SK-N-SH (cell line): ENCODE measurements at regions not wholly inside any gene's neighbourhood (a gene's known extent, or its start where the extent isn't known, plus 50 kb on each side); places are given as distances from the start of the nearest gene placed in this dataset.
A peak's percentile ranks its signal among the peaks of the same experiment; 100 is the strongest.

Experiments
- CTCF ChIA-PET: fragments of 300-600, 350-600 bp; formaldehyde crosslinking; extraction: SDS; loops from one replicate; lab custom pipeline; 2021; lab: Yijun Ruan, JAX
- POLR2A ChIA-PET: fragments of 350-600 bp; sonication (Branson Sonifier 250); formaldehyde crosslinking; extraction: SDS; loops from one replicate; lab custom pipeline; 2020; ENCODE audit warnings: antibody characterized with exemption, inconsistent platforms; lab: Yijun Ruan, JAX
- DNase-seq: peaks from one replicate; pipeline ENCODE4 v3.0.0; 2012
- H2AFZ ChIP-seq: fragments of 200-600 bp; sonication (generic); 2 replicates; pipeline ENCODE4 v1.8.1; 2016; ENCODE audit warnings: antibody characterized with exemption, mild to moderate bottlenecking, low read depth
- H3F3A ChIP-seq: fragments of 200-600 bp; sonication (generic); replicated peaks from 2 replicates; pipeline ENCODE3; 2016; ENCODE audit warnings: antibody characterized with exemption, mild to moderate bottlenecking; ENCODE audit not compliant: insufficient read depth
- H3K27ac ChIP-seq, 2 experiments: fragments of 200-500 bp in 1 of 2; fragments of 200-600 bp in 1 of 2; sonication (Bioruptor generic) in 1 of 2; sonication (generic), shearing (Covaris generic) in 1 of 2; 2 replicates each; pipeline versions ENCODE4 v1.5.1 to v1.6.1; 2014 to 2016; ENCODE audit warnings: low read depth in 2 of 2, inconsistent platforms in 1 of 2, low read length in 1 of 2, mild to moderate bottlenecking in 1 of 2, mixed read lengths in 1 of 2
- H3K27me3 ChIP-seq: fragments of 200-600 bp; sonication (generic), shearing (Covaris generic); 2 replicates; pipeline ENCODE4 v1.6.1; 2016; ENCODE audit warnings: mixed run types; ENCODE audit not compliant: insufficient read depth
- H3K36me3 ChIP-seq, 2 experiments: fragments of 200-500 bp in 1 of 2; fragments of 200-600 bp in 1 of 2; sonication (Bioruptor generic) in 1 of 2; sonication (generic) in 1 of 2; replicated peaks in 1 of 2; 2 replicates each; pipeline versions ENCODE3 to v1.5.1; 2014 to 2016; ENCODE audit warnings: low read length in 1 of 2, mild to moderate bottlenecking in 1 of 2; ENCODE audit not compliant: insufficient read depth in 2 of 2, control insufficient read depth in 1 of 2
- H3K4me1 ChIP-seq, 2 experiments: fragments of 200-500 bp in 1 of 2; fragments of 200-600 bp in 1 of 2; sonication (Bioruptor generic) in 1 of 2; sonication (generic), shearing (Covaris generic) in 1 of 2; 2 replicates each; pipeline versions ENCODE4 v1.5.1 to v1.6.1; 2014 to 2016; ENCODE audit warnings: low read depth in 1 of 2, low read length in 1 of 2, mixed run types in 1 of 2; ENCODE audit not compliant: insufficient read depth in 2 of 2, control insufficient read depth in 1 of 2
- H3K4me2 ChIP-seq: fragments of 200-600 bp; sonication (generic), shearing (Covaris generic); 2 replicates; pipeline ENCODE4 v1.6.1; 2017; ENCODE audit warnings: mixed run types
- H3K4me3 ChIP-seq, 2 experiments: fragments of 200-500 bp in 1 of 2; fragments of 200-600 bp in 1 of 2; sonication (Bioruptor generic) in 1 of 2; sonication (generic), shearing (Covaris generic) in 1 of 2; 2 replicates each; pipeline versions ENCODE4 v1.5.1 to v1.8.1; 2014 to 2016; ENCODE audit warnings: low read depth in 2 of 2, inconsistent platforms in 1 of 2, low read length in 1 of 2, mild to moderate bottlenecking in 1 of 2, mixed read lengths in 1 of 2, moderate library complexity in 1 of 2
- H3K79me2 ChIP-seq: fragments of 200-600 bp; sonication (generic); 2 replicates; pipeline ENCODE4 v1.8.1; 2017; ENCODE audit warnings: mild to moderate bottlenecking; ENCODE audit not compliant: insufficient read depth
- H3K9ac ChIP-seq: fragments of 200-600 bp; sonication (generic); 2 replicates; pipeline ENCODE4 v1.6.1; 2017; ENCODE audit warnings: mixed run types
- H3K9me2 ChIP-seq: fragments of 200-600 bp; sonication (generic); 2 replicates; pipeline ENCODE4 v1.6.1; 2017; ENCODE audit warnings: mixed run types
- H3K9me3 ChIP-seq: fragments of 200-600 bp; sonication (generic); 2 replicates; pipeline ENCODE4 v1.6.1; 2017; ENCODE audit warnings: mixed run types, mild to moderate bottlenecking, moderate library complexity
- H4K20me1 ChIP-seq: fragments of 200-600 bp; sonication (generic); 2 replicates; pipeline ENCODE4 v1.6.1; 2017; ENCODE audit warnings: mild to moderate bottlenecking, mixed run types; ENCODE audit not compliant: insufficient read depth
- CTCF ChIP-seq: fragments of 200-600 bp; sonication (generic); IDR thresholded peaks from 2 replicates; pipeline ENCODE4 v1.6.1; 2017; ENCODE audit warnings: antibody characterized with exemption, mild to moderate bottlenecking, moderate library complexity
- ELF1 ChIP-seq: IDR thresholded peaks from 2 replicates; pipeline ENCODE4 v1.4.0; 2012
- MXI1 ChIP-seq: IDR thresholded peaks from 2 replicates; pipeline ENCODE4 v1.6.1; 2012; ENCODE audit warnings: mild to moderate bottlenecking, low read depth, low read length, improper control_type of control experiment
- NRF1 ChIP-seq: IDR thresholded peaks from 2 replicates; pipeline ENCODE4 v1.6.1; 2012; ENCODE audit warnings: low read depth, mild to moderate bottlenecking, low read length
- PBX3 ChIP-seq: IDR thresholded peaks from 2 replicates; pipeline ENCODE4; 2012
- RAD21 ChIP-seq: IDR thresholded peaks from 2 replicates; pipeline ENCODE4 v1.6.1; 2012; ENCODE audit warnings: mild to moderate bottlenecking, low read length
- SIN3A ChIP-seq: IDR thresholded peaks from 2 replicates; pipeline ENCODE4 v1.6.1; 2012; ENCODE audit warnings: low read depth, mild to moderate bottlenecking, low read length, moderate library complexity, borderline replicate concordance
- TEAD4 ChIP-seq: IDR thresholded peaks from 2 replicates; pipeline ENCODE4 v1.4.0; 2012; ENCODE audit warnings: mild to moderate bottlenecking, borderline replicate concordance; ENCODE audit not compliant: insufficient read depth
- USF2 ChIP-seq: fragments of 150-350 bp; IDR thresholded peaks from 2 replicates; pipeline ENCODE4 v1.6.1; 2017; ENCODE audit warnings: antibody characterized with exemption, low read length, low read depth, borderline replicate concordance
- YY1 ChIP-seq: IDR thresholded peaks from 2 replicates; pipeline ENCODE4 v1.4.0; 2012; ENCODE audit warnings: low read depth, mild to moderate bottlenecking
- ZBTB33 ChIP-seq: IDR thresholded peaks from 2 replicates; pipeline ENCODE4 v1.4.0; 2012; ENCODE audit warnings: low read depth, borderline replicate concordance
- WGBS: methylation state at CpG from one replicate; pipeline ENCODE4 v1.1.6; 2017; ENCODE audit warnings: low lambda C conversion rate; 5-methylcytosine and 5-hydroxymethylcytosine counted together

GRCh38 chr4:23957465-23957864 lies 67.6 kb upstream of the PPARGC1A start:
- CTCF ChIA-PET, result interaction anchor here (1.2 to 1.6 kb wide), 2 partner anchors 9 to 10 kb away, joined by 5 to 7 read pairs; no protein-coding TSS in a partner anchor
- no peaks in the 10 kb centered on the region for H3K4me1 ChIP-seq
- H3K79me2 ChIP-seq, result no peaks in the 10 kb centered on the region
- no peak for DNase-seq
- no peak overlapping the region for H3K27ac ChIP-seq
- no peaks in the 10 kb centered on the region for H3K27me3 ChIP-seq
- no peaks in the 10 kb centered on the region for H3K9me2 ChIP-seq
- H3K9me3 ChIP-seq, result no peaks in the 10 kb centered on the region
- no peak overlapping the region for H3K4me2 ChIP-seq
- H3K9ac ChIP-seq, result no peak overlapping the region
- H3F3A ChIP-seq, result no peaks in the 10 kb centered on the region
- H3K4me3 ChIP-seq, result no peak overlapping the region
- H4K20me1 ChIP-seq, result no peaks in the 10 kb centered on the region
- no peaks in the 10 kb centered on the region for H3K36me3 ChIP-seq
- H2AFZ ChIP-seq, result no peak overlapping the region
- POLR2A ChIA-PET, result no interaction called here
- 7% methylated on average over 1 of the region's 1 CpG for WGBS
- TF ChIP-seq RAD21 (peak; percentile 46), USF2 (no peak), TEAD4 (no peak)

GRCh38 chr4:23956601-23957364 lies 66.9 kb upstream of the PPARGC1A start:
- H3K79me2 ChIP-seq, result no peaks in the 10 kb centered on the region
- CTCF ChIA-PET, result interaction anchor here (1.1 to 1.6 kb wide), 3 partner anchors 10 to 25 kb away, joined by 3 to 7 read pairs (median 5); no protein-coding TSS in a partner anchor
- no peaks in the 10 kb centered on the region for H3K9me3 ChIP-seq
- H3K27ac ChIP-seq, result no peak overlapping the region
- no peak overlapping the region for H2AFZ ChIP-seq
- H3K9ac ChIP-seq, result no peak overlapping the region
- POLR2A ChIA-PET, result no interaction called here
- 54% methylated on average over 4 of the region's 4 CpGs for WGBS
- no peaks in the 10 kb centered on the region for H3K4me1 ChIP-seq
- no peak overlapping the region for H3K4me3 ChIP-seq
- no peaks in the 10 kb centered on the region for H3K36me3 ChIP-seq
- no peak overlapping the region for H3K4me2 ChIP-seq
- no peaks in the 10 kb centered on the region for H3K9me2 ChIP-seq
- DNase-seq, result no peak
- TF ChIP-seq ZBTB33 (no peak), NRF1 (no peak), TEAD4 (no peak), YY1 (no peak), SIN3A (no peak), ELF1 (no peak), CTCF (no peak), MXI1 (no peak), PBX3 (no peak)
- no peaks in the 10 kb centered on the region for H3K27me3 ChIP-seq
- no peaks in the 10 kb centered on the region for H3F3A ChIP-seq
- no peaks in the 10 kb centered on the region for H4K20me1 ChIP-seq
